DMS 273 (cell line): ENCODE measurements at regions not wholly inside any gene's neighbourhood (a gene's known extent, or its start where the extent isn't known, plus 50 kb on each side); places are given as distances from the start of the nearest gene placed in this dataset.
A peak's percentile ranks its signal among the peaks of the same experiment; 100 is the strongest.
"Not testable (repeated sequence)": the region's sequence is repeated elsewhere in the genome, so short reads cannot be mapped to it uniquely, and the experiment has no call there.

Source experiments
- DNase-seq: peaks from one replicate; lab custom pipeline; 2025; ENCODE audit not compliant: unreplicated experiment; lab: John Stamatoyannopoulos, UW

- not testable (repeated sequence) for DNase-seq
Measured at GRCh38 chr2:158866082-158866481, 71.0 kb downstream of the DAPL1 start.

- not testable (repeated sequence) for DNase-seq
Measured at GRCh38 chr2:158867531-158868191, 72.5 kb downstream of the DAPL1 start.

- not testable (repeated sequence) for DNase-seq
Measured at GRCh38 chr2:158868386-158868785, 73.3 kb downstream of the DAPL1 start.

GRCh38 chr2:158869122-158869521 is 74.0 kb downstream of the DAPL1 start:
- DNase-seq, result not testable (repeated sequence)

- not testable (repeated sequence) for DNase-seq
Measured at GRCh38 chr2:158869609-158870008, 74.5 kb downstream of the DAPL1 start.

GRCh38 chr2:158878003-158878402 is 82.9 kb downstream of the DAPL1 start:
- DNase-seq, result no peak

- DNase-seq, result no peak
Measured at GRCh38 chr2:158879229-158879903, 84.2 kb downstream of the DAPL1 start.

- no peak for DNase-seq
Measured at GRCh38 chr2:158882297-158882696, 86.1 kb upstream of the TANC1 start.

- DNase-seq, result not testable (repeated sequence)
Measured at GRCh38 chr2:158884552-158884951, 83.9 kb upstream of the TANC1 start.

- not testable (repeated sequence) for DNase-seq
Measured at GRCh38 chr2:158885018-158885678, 83.3 kb upstream of the TANC1 start.

GRCh38 chr2:158885679-158886050 is 82.8 kb upstream of the TANC1 start:
- DNase-seq, result not testable (repeated sequence)

GRCh38 chr2:158889135-158889853 is 79.1 kb upstream of the TANC1 start:
- DNase-seq, result no peak

GRCh38 chr2:158890296-158890905 is 78.0 kb upstream of the TANC1 start:
- DNase-seq, result peak; percentile 10

- peak; percentile 95 for DNase-seq
Measured at GRCh38 chr2:158893026-158893425, 75.4 kb upstream of the TANC1 start.

- peak; percentile 41 for DNase-seq
Measured at GRCh38 chr2:158893474-158893873, 75.0 kb upstream of the TANC1 start.

- DNase-seq, result peak; percentile 27
Measured at GRCh38 chr2:158894078-158894477, 74.4 kb upstream of the TANC1 start.

GRCh38 chr2:158894572-158894971 is 73.9 kb upstream of the TANC1 start:
- no peak for DNase-seq

GRCh38 chr2:158900345-158900744 is 68.1 kb upstream of the TANC1 start:
- DNase-seq, result no peak

GRCh38 chr2:158902005-158902398 is 66.4 kb upstream of the TANC1 start:
- no peak for DNase-seq

GRCh38 chr2:158903711-158904405 is 64.6 kb upstream of the TANC1 start:
- peak; percentile 9 for DNase-seq
